HepG2 (cell line): ENCODE measurements at regions not wholly inside any gene's neighbourhood (a gene's known extent, or its start where the extent isn't known, plus 50 kb on each side); places are given as distances from the start of the nearest gene placed in this dataset.

Experiments
- ATAC-seq: fragments of 200-7000 bp; cut with Tn5 transposase; 3 replicates; pipeline ENCODE4 v1.9.1; 2020; ENCODE audit warnings: mild to moderate bottlenecking, moderate library complexity
- BruUV-seq: library from RNA; stranded (reverse); fragments of 400-500 nt; replicated peaks from 2 replicates; lab custom pipeline; 2021; lab: Mats Ljungman, UMichigan
- CTCF ChIA-PET: fragments of 300-600 bp; formaldehyde crosslinking; extraction: SDS; loops from one replicate; lab custom pipeline; 2021; ENCODE audit warnings: low total read pairs, inconsistent platforms, low intra/inter-chr PET ratio; lab: Yijun Ruan, JAX
- POLR2A ChIA-PET: fragments of 350-600 bp; sonication (Branson Sonifier 250); formaldehyde crosslinking; loops from one replicate; lab custom pipeline; 2020; ENCODE audit warnings: antibody characterized with exemption, inconsistent platforms; lab: Yijun Ruan, JAX
- DNase-seq: peaks from one replicate; pipeline ENCODE4 v3.0.0-alpha.2; 2015; ENCODE audit warnings: low spot score
- FAIRE-seq: peaks from 3 replicates; lab custom pipeline; 2011; peaks lifted over from hg19 to GRCh38; lab: Jason Lieb, UNC
- H2AFZ ChIP-seq: one replicate; pipeline ENCODE4 v1.6.1; 2011; ENCODE audit warnings: low read length, inconsistent platforms
- H3K27ac ChIP-seq: fragments of 300-600 bp; 3 replicates; pipeline ENCODE4 v1.8.0; 2011; ENCODE audit warnings: mixed run types, mild to moderate bottlenecking, mixed read lengths, low read length, inconsistent platforms; ENCODE audit not compliant: insufficient read depth; ENCODE audit errors: extremely low read length
- H3K27me3 ChIP-seq, 2 experiments: fragments of 200-600 bp in 1 of 2; 2 replicates in 1 of 2; 3 replicates in 1 of 2; pipeline versions ENCODE4 v1.6.0 to v1.8.0; 2011; ENCODE audit warnings: low read length in 2 of 2, mild to moderate bottlenecking in 2 of 2, moderate library complexity in 2 of 2, inconsistent platforms in 1 of 2; ENCODE audit not compliant: insufficient read depth in 2 of 2, control insufficient read depth in 1 of 2
- H3K36me3 ChIP-seq, 2 experiments: fragments of 200-600 bp in 1 of 2; replicated peaks in 1 of 2; 2 replicates in 1 of 2; 3 replicates in 1 of 2; pipeline versions ENCODE4 v1.5.1 to v1.8.0; 2011; ENCODE audit warnings: low read length in 2 of 2, inconsistent platforms in 1 of 2; ENCODE audit not compliant: insufficient read depth in 2 of 2, control insufficient read depth in 1 of 2
- H3K4me1 ChIP-seq: 2 replicates; pipeline ENCODE4 v1.5.1; 2012; ENCODE audit warnings: low read length, inconsistent platforms; ENCODE audit not compliant: insufficient read depth
- H3K4me2 ChIP-seq: 2 replicates; pipeline ENCODE4 v1.6.0; 2011; ENCODE audit warnings: low read depth, low read length, inconsistent platforms
- H3K4me3 ChIP-seq, 3 experiments: fragments of 200-600 bp in 1 of 3; sonication (generic), shearing (Covaris generic) in 1 of 3; replicated peaks in 1 of 3; 2 replicates each; pipeline ENCODE4 v1.5.1; 2011 to 2016; ENCODE audit warnings: low read length in 3 of 3, inconsistent platforms in 2 of 3, low read depth in 2 of 3, mild to moderate bottlenecking in 2 of 3, control low read depth in 1 of 3, mixed read lengths in 1 of 3; ENCODE audit not compliant: insufficient read depth in 1 of 3
- H3K79me2 ChIP-seq: one replicate; pipeline ENCODE4 v1.6.1; 2011; ENCODE audit warnings: low read length, inconsistent platforms; ENCODE audit not compliant: insufficient read depth
- H3K9ac ChIP-seq: 2 replicates; pipeline ENCODE4 v1.6.0; 2011; ENCODE audit warnings: mild to moderate bottlenecking, low read depth, low read length, inconsistent platforms; ENCODE audit not compliant: insufficient read depth
- H3K9me3 ChIP-seq: 2 replicates; pipeline ENCODE4 v1.5.1; 2012; ENCODE audit warnings: mild to moderate bottlenecking, low read length
- H4K20me1 ChIP-seq: 2 replicates; pipeline ENCODE4 v1.6.0; 2011; ENCODE audit warnings: inconsistent platforms, mild to moderate bottlenecking, low read length, moderate library complexity; ENCODE audit not compliant: insufficient read depth
- GATAD1 ChIP-seq: IDR thresholded peaks from 2 replicates; pipeline ENCODE4 v1.6.1; 2016; ENCODE audit warnings: missing genetic modification reagents, missing compliant biosample characterization
- MBNL3 ChIP-seq: fragments of 250-450 bp; sonication (Bioruptor Pico); conservative IDR thresholded peaks from 2 replicates; pipeline ENCODE4 v1.8.0; 2022; ENCODE audit warnings: mild to moderate bottlenecking, inconsistent platforms
- MTA1 ChIP-seq: sonication (generic); formaldehyde crosslinking; IDR thresholded peaks from 2 replicates; pipeline ENCODE4 v1.4.0; 2020; ENCODE audit warnings: missing genetic modification reagents, mild to moderate bottlenecking, borderline replicate concordance
- MYNN ChIP-seq: sonication (generic); formaldehyde crosslinking; IDR thresholded peaks from 2 replicates; pipeline ENCODE4 v1.4.0; 2020; ENCODE audit warnings: mild to moderate bottlenecking, low read depth, missing genetic modification reagents
- NFE2L2 ChIP-seq: fragments of 150-350 bp; IDR thresholded peaks from 2 replicates; pipeline ENCODE4 v1.6.1; 2014; ENCODE audit warnings: low read length
- NFKB2 ChIP-seq: sonication (generic); formaldehyde crosslinking; IDR thresholded peaks from 2 replicates; pipeline ENCODE4 v1.4.0; 2020; ENCODE audit warnings: missing genetic modification reagents, borderline replicate concordance
- STAG1 ChIP-seq: sonication (generic); formaldehyde crosslinking; IDR thresholded peaks from 2 replicates; pipeline ENCODE4 v1.4.0; 2020; ENCODE audit warnings: missing genetic modification reagents
- ZMYM3 ChIP-seq: sonication (generic); formaldehyde crosslinking; IDR thresholded peaks from 2 replicates; pipeline ENCODE4 v1.5.1; 2020; ENCODE audit warnings: mild to moderate bottlenecking, missing genetic modification reagents
- ZNF558 ChIP-seq: sonication (generic); formaldehyde crosslinking; IDR thresholded peaks from 2 replicates; pipeline ENCODE4 v1.9.0; 2022; ENCODE audit warnings: mild to moderate bottlenecking, missing genetic modification reagents, borderline replicate concordance
- ZNF562 ChIP-seq: sonication (generic); formaldehyde crosslinking; IDR thresholded peaks from 2 replicates; pipeline ENCODE4 v1.8.0; 2022; ENCODE audit warnings: missing genetic modification reagents, borderline replicate concordance
- ZNF883 ChIP-seq: sonication (generic); formaldehyde crosslinking; IDR thresholded peaks from 2 replicates; pipeline ENCODE4 v1.5.1; 2020; ENCODE audit warnings: mild to moderate bottlenecking, missing genetic modification reagents; ENCODE audit errors: not compliant biosample characterization
- WGBS: methylation state at CpG from one replicate; pipeline ENCODE4 v1.1.6; 2017; ENCODE audit warnings: low lambda C conversion rate; 5-methylcytosine and 5-hydroxymethylcytosine counted together
- in situ Hi-C: cut with HindIII; loops from 2 replicates; pipeline ENCODE4 v1.10.0; 2017; ENCODE audit warnings: low pct_unique_long_range_greater_than_20kb; ENCODE audit not compliant: extremely low pct_ligation_motif_present
- intact Hi-C: fragments of 100-400 bp; cut with micrococcal nuclease; formaldehyde crosslinking; loops from one replicate; pipeline ENCODE4 v1.10.0; 2022; ENCODE audit not compliant: unreplicated experiment
- TF ChIP-seq, protein P1 (sequence below): IDR thresholded peaks from 2 replicates; pipeline ENCODE4 v1.6.1; 2016; ENCODE audit warnings: low read depth, borderline replicate concordance
- TF ChIP-seq, protein P2 (sequence below), 2 experiments: fragments of 450-650 bp in 1 of 2; sonication (generic) in 1 of 2; formaldehyde crosslinking in 1 of 2; IDR thresholded peaks; 2 replicates each; pipeline versions ENCODE4 v1.6.1 to v1.8.0; 2016 to 2022; ENCODE audit warnings: antibody characterized with exemption in 1 of 2, mild to moderate bottlenecking in 1 of 2, missing genetic modification reagents in 1 of 2
- TF ChIP-seq, protein P3 (sequence below): sonication (generic); formaldehyde crosslinking; IDR thresholded peaks from 2 replicates; pipeline ENCODE4 v1.8.1; 2023; ENCODE audit warnings: mild to moderate bottlenecking, moderate library complexity, missing genetic modification reagents

DNA sequence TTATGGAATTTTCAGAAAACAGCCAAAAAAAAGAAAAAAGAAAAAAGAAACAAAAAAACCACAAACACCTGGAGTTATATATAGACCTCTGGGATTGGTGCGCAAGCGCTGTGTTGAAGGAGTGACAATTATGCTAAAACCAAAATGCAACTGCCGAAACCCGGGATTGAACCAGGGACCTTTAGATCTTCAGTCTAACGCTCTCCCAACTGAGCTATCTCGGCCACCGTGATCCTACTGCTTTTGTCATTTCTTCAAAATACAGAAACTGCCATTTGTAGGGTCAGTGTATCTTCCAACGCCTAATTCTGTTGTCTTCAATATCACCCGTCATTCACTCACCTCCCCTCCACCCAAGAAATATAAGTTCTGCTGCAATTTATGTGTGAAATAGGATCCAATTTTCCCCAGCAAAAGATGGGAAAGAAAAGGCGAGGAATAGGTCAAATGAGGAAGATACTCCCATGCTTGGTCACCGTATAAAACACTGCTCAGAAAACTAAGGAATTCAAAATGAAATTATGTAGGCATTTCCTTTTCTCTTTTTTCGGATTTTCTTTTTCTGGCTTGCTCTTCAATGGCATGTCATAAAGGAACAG, 116.0 kb downstream of the TRIM27 start:
- peak overlapping the region; percentile 2; the same call in 1 of the 2 replicates for H3K9ac ChIP-seq
- H3K4me2 ChIP-seq: peak overlapping the region; percentile 84
- FAIRE-seq (no peak), ATAC-seq (peak; percentile 28), DNase-seq (peak; percentile 81)
- ChIA-PET POLR2A (no interaction called here), CTCF (no interaction called here)
- intact Hi-C loops (loop anchor here (5.0 kb wide), 1 partner anchor 80 kb away; no protein-coding TSS in a partner anchor), in situ Hi-C loops (no loop called here)
- no peak overlapping the region for H3K27ac ChIP-seq
- H4K20me1 ChIP-seq: no peaks in the 10 kb centered on the region
- no peaks in the 10 kb centered on the region for H3K36me3 ChIP-seq
- H3K4me3 ChIP-seq: peak overlapping the region; percentile 54 to 78 (median 67)
- 5% methylated on average over 12 of the region's 12 CpGs for WGBS
- no peaks in the 10 kb centered on the region for H3K9me3 ChIP-seq
- H2AFZ ChIP-seq: peak overlapping the region; percentile 50
- H3K79me2 ChIP-seq: no peaks in the 10 kb centered on the region
- H3K4me1 ChIP-seq: peaks cover 57% of the 10 kb centered on the region
- peaks cover 2 to 18% of the 10 kb centered on the region in 2 experiments; a peak in 2 of 5 replicates for H3K27me3 ChIP-seq
- no TSS peak for BruUV-seq
- TF ChIP-seq NFKB2 (CRISPR knock-in tag) (no peak), ZNF883 (CRISPR knock-in tag) (no peak), NFE2L2 (no peak), STAG1 (CRISPR knock-in tag) (0 out of 2 replicates have a peak, but pooled peaks have one; percentile 2), GATAD1 (CRISPR knock-in tag) (peak; percentile 60; the same call in 1 of the 2 replicates), MYNN (no peak), ZMYM3 (CRISPR knock-in tag) (peak; percentile 66; the same call in 1 of the 2 replicates), ZNF562 (CRISPR knock-in tag) (no peak), ZNF558 (CRISPR knock-in tag) (no peak), MTA1 (CRISPR knock-in tag) (no peak), MBNL3 (CRISPR knock-in tag) (no peak)
- TF ChIP-seq, protein P1, sequence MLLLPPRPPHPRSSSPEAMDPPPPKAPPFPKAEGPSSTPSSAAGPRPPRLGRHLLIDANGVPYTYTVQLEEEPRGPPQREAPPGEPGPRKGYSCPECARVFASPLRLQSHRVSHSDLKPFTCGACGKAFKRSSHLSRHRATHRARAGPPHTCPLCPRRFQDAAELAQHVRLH (CRISPR knock-in tag): 0 out of 2 replicates have a peak, but pooled peaks have one; percentile 54
- TF ChIP-seq, protein P2, sequence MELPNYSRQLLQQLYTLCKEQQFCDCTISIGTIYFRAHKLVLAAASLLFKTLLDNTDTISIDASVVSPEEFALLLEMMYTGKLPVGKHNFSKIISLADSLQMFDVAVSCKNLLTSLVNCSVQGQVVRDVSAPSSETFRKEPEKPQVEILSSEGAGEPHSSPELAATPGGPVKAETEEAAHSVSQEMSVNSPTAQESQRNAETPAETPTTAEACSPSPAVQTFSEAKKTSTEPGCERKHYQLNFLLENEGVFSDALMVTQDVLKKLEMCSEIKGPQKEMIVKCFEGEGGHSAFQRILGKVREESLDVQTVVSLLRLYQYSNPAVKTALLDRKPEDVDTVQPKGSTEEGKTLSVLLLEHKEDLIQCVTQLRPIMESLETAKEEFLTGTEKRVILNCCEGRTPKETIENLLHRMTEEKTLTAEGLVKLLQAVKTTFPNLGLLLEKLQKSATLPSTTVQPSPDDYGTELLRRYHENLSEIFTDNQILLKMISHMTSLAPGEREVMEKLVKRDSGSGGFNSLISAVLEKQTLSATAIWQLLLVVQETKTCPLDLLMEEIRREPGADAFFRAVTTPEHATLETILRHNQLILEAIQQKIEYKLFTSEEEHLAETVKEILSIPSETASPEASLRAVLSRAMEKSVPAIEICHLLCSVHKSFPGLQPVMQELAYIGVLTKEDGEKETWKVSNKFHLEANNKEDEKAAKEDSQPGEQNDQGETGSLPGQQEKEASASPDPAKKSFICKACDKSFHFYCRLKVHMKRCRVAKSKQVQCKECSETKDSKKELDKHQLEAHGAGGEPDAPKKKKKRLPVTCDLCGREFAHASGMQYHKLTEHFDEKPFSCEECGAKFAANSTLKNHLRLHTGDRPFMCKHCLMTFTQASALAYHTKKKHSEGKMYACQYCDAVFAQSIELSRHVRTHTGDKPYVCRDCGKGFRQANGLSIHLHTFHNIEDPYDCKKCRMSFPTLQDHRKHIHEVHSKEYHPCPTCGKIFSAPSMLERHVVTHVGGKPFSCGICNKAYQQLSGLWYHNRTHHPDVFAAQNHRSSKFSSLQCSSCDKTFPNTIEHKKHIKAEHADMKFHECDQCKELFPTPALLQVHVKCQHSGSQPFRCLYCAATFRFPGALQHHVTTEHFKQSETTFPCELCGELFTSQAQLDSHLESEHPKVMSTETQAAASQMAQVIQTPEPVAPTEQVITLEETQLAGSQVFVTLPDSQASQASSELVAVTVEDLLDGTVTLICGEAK (IDR thresholded peaks at IDR 0.05): no peak
- TF ChIP-seq, protein P2 (CRISPR knock-in tag; IDR thresholded peaks at IDR 0.05): no peak
- TF ChIP-seq, protein P3, sequence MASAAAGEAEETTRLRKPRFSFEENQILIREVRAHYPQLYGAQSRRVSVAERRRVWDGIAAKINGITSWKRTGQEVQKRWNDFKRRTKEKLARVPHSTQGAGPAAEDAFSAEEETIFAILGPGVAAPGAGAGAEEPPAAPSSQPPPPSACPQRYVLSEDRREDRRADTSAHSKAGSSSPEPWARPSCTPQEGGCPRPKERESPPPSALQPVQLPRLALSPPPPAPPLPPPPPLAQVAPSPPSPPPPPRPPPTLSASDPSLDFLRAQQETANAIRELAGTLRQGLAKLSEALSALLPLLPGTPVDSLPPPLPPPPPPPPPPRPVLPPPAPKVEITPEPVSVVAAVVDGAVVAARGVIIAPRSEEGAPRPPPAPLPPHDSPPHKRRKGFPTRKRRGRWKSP (CRISPR knock-in tag): peak; percentile 53; the same call in 1 of the 2 replicates
